ENCODE measurements at regions not wholly inside any gene's neighbourhood (a gene's known extent, or its start where the extent isn't known, plus 50 kb on each side); places are given as distances from the start of the nearest gene placed in this dataset.
"Not testable (repeated sequence)": the region's sequence is repeated elsewhere in the genome, so short reads cannot be mapped to it uniquely, and the experiment has no call there.

DNA sequence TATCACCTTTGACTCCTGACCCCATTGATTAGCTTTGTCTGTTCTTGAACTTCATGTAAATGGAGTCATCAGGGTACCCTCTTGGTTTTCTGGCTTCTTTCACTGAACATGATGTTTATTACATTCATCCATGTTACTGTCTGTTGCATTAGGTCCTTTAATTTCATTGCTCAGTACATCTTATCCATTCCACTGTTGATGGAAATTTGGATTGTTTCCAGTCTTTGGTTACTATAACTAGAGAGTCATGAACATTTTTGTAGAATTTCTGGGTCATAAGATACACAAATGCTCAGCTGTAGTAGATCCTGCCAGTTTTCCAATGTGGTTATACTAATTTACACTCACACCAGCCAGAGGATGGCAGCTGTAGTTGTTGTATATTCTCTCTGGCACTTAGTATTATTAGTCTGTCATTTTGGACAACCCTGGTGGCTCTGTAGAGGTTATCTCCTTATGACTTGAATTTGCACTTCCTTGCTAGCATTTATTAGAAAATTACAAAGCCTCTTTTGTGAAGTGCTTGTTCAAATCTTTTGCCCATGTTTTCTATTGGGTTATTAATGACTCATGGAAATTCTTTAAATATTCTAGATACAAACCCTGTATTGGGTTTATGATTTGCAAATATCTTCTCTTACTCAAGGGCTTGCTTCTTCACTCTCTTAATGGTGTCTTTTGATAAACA is 214.7 kb downstream of the BCL2L11 start:
- TF ChIP-seq, protein P1, sequence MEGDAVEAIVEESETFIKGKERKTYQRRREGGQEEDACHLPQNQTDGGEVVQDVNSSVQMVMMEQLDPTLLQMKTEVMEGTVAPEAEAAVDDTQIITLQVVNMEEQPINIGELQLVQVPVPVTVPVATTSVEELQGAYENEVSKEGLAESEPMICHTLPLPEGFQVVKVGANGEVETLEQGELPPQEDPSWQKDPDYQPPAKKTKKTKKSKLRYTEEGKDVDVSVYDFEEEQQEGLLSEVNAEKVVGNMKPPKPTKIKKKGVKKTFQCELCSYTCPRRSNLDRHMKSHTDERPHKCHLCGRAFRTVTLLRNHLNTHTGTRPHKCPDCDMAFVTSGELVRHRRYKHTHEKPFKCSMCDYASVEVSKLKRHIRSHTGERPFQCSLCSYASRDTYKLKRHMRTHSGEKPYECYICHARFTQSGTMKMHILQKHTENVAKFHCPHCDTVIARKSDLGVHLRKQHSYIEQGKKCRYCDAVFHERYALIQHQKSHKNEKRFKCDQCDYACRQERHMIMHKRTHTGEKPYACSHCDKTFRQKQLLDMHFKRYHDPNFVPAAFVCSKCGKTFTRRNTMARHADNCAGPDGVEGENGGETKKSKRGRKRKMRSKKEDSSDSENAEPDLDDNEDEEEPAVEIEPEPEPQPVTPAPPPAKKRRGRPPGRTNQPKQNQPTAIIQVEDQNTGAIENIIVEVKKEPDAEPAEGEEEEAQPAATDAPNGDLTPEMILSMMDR (IDR thresholded peaks at IDR 0.05) = not testable (repeated sequence)
- TF ChIP-seq POLR2A (IDR thresholded peaks at IDR 0.05) = not testable (repeated sequence)

Data from sigmoid colon (tissue), 3 donors.